KOPT-K1 (cell line): ENCODE measurements at regions not wholly inside any gene's neighbourhood (a gene's known extent, or its start where the extent isn't known, plus 50 kb on each side); places are given as distances from the start of the nearest gene placed in this dataset.

Experiments
- H3K27ac ChIP-seq: fragments of 200-600 bp; sonication (generic); 2 replicates; pipeline ENCODE4 v1.5.1; 2016; ENCODE audit warnings: antibody characterized with exemption, mild to moderate bottlenecking, low read depth, low read length; ENCODE audit not compliant: poor library complexity, severe bottlenecking
- H3K36me3 ChIP-seq: fragments of 200-600 bp; sonication (generic); 2 replicates; pipeline ENCODE4 v1.5.1; 2017; ENCODE audit warnings: antibody characterized with exemption, mild to moderate bottlenecking, low read length, moderate library complexity; ENCODE audit not compliant: insufficient read depth
- H3K9me3 ChIP-seq: fragments of 200-600 bp; sonication (generic); 2 replicates; pipeline ENCODE4 v1.5.1; 2017; ENCODE audit warnings: antibody characterized with exemption, low read length, mild to moderate bottlenecking; ENCODE audit not compliant: insufficient read depth, poor library complexity, severe bottlenecking

DNA sequence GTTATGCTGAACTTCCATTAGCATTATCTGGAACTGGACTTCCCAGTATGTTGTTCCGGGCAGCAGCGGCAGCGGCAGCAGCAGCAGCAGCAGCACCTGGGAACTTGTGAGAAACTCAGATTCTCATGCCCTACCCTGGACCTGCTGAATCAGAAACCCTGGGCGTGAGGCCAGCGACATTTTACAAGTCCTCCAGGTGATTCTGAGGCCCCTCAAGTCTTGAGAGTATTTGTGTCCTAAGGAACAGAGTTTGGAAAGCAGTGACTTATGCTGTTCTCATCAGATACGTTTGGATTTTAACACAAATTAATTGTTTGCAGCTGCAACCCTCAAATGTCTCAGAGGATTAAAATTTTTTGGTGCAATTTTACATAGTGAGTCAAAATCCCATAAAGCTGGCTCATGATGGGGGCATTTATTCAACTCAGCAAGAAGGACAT is 157.2 kb upstream of the KAZN start:
- no peaks in the 10 kb centered on the region for H3K36me3 ChIP-seq
- no peaks in the 10 kb centered on the region for H3K9me3 ChIP-seq
- H3K27ac ChIP-seq, result no peak overlapping the region

DNA sequence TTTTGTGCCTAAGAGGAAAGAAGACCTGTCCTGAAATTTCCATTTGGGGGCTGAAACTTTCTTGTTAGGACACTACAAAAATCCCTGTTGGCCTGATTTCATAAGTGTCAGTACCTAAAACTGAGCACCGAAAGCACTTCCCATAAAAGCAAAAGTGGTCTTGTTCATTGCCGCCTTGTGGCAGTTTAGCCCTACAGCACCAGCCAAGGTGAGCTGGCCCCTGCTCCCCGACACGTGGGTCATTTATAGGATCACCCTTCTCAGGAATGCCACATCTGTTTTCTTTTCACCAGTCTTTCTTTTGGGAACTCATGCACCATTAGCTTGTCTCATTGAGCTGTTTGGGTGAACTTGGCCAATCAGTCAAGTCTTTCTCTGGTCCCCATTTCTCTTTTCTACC is 155.8 kb upstream of the KAZN start:
- no peaks in the 10 kb centered on the region for H3K36me3 ChIP-seq
- H3K9me3 ChIP-seq, result no peaks in the 10 kb centered on the region
- H3K27ac ChIP-seq, result no peak overlapping the region

GRCh38 chr1:14443164-14443787 is 155.2 kb upstream of the KAZN start:
- Histone ChIP-seq H3K27ac (no peak overlapping the region), H3K9me3 (no peaks in the 10 kb centered on the region), H3K36me3 (no peaks in the 10 kb centered on the region)

DNA sequence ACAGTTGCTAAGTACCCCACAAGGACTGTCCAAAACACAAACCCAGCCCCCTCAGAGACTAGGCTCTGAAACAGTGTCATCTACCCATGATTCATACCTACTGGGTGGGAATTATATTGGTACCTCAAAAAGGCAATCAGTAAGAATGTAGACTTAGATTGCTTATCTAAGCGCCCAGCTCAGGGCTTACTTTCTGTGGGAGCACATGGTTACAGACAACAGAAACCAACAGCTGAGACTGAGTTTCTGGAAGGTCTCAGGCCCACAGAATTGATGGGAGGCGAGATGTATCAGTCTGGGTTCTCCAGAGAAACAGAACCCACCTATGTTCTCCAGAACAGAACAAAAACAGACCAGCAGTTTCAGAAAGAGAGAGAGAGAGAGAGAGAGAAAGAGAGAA is 147.3 kb upstream of the KAZN start:
- Histone ChIP-seq H3K27ac (no peak overlapping the region), H3K9me3 (no peaks in the 10 kb centered on the region), H3K36me3 (no peaks in the 10 kb centered on the region)

- Histone ChIP-seq H3K27ac (no peak overlapping the region), H3K36me3 (no peaks in the 10 kb centered on the region)
Observed at GRCh38 chr1:14452551-14452950, 145.9 kb upstream of the KAZN start.

DNA sequence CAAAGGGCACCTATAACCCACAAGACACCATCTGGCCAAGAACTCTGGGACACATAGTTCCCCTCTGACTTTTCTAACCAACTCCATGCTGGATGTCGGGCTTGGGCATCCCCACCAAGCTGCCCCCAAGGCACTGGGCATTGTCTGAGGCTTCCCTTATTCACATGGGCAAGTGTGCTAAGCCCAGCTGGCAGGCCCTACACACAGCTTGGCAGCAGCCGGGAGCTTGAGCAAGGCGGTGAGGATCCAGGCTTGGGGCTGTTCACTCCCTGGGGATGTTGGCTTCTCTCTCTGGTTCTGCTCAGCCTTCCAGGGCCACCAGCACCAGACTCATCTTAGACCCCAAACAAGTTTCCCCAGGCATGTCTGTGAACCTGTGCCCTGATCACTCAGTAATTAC is 138.3 kb upstream of the KAZN start:
- no peaks in the 10 kb centered on the region for H3K9me3 ChIP-seq
- no peak overlapping the region for H3K27ac ChIP-seq

More at GRCh38 chr1:14452551-14452950, 145.9 kb upstream of the KAZN start:
- H3K9me3 ChIP-seq, result no peaks in the 10 kb centered on the region

DNA sequence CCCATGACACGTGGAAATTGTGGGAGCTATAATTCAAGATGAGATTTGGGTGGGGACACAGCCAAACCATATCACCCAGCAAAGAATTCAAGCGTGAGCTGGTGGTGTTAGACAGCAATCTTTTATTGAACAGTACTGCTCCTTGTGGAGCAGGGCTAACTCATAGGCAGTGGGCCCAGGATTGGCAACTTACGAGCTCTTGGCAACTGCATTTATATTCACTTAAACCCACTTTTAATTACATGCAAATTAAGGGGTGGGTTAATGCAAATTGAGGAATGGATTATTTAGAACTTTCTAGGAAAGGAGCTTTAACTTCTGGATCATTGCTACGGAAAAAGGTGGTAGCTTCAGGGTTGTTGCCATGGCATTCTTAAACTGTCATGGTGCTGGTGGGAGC is 135.6 kb upstream of the KAZN start:
- H3K27ac ChIP-seq, result no peak overlapping the region
- no peaks in the 10 kb centered on the region for H3K9me3 ChIP-seq

More for the DNA sequence above, 138.3 kb upstream of the KAZN start:
- H3K36me3 ChIP-seq, result no peaks in the 10 kb centered on the region

GRCh38 chr1:14466006-14466405 is 132.5 kb upstream of the KAZN start:
- H3K36me3 ChIP-seq, result no peaks in the 10 kb centered on the region
- no peak overlapping the region for H3K27ac ChIP-seq

More for the DNA sequence above, 135.6 kb upstream of the KAZN start:
- H3K36me3 ChIP-seq, result no peaks in the 10 kb centered on the region

GRCh38 chr1:14467112-14467511 is 131.4 kb upstream of the KAZN start:
- Histone ChIP-seq H3K27ac (no peak overlapping the region), H3K36me3 (no peaks in the 10 kb centered on the region), H3K9me3 (no peaks in the 10 kb centered on the region)

More at GRCh38 chr1:14466006-14466405, 132.5 kb upstream of the KAZN start:
- H3K9me3 ChIP-seq, result no peaks in the 10 kb centered on the region

- H3K9me3 ChIP-seq, result no peaks in the 10 kb centered on the region
- no peaks in the 10 kb centered on the region for H3K36me3 ChIP-seq
- H3K27ac ChIP-seq, result no peak overlapping the region
Observed at GRCh38 chr1:14468751-14469150, 129.7 kb upstream of the KAZN start.

GRCh38 chr1:14470802-14471201 is 127.7 kb upstream of the KAZN start:
- H3K27ac ChIP-seq, result no peak overlapping the region
- no peaks in the 10 kb centered on the region for H3K36me3 ChIP-seq
- no peaks in the 10 kb centered on the region for H3K9me3 ChIP-seq

- H3K9me3 ChIP-seq, result peaks cover 8% of the 10 kb centered on the region
- no peaks in the 10 kb centered on the region for H3K36me3 ChIP-seq
- no peak overlapping the region for H3K27ac ChIP-seq
Observed at GRCh38 chr1:14474856-14475255, 123.6 kb upstream of the KAZN start.

DNA sequence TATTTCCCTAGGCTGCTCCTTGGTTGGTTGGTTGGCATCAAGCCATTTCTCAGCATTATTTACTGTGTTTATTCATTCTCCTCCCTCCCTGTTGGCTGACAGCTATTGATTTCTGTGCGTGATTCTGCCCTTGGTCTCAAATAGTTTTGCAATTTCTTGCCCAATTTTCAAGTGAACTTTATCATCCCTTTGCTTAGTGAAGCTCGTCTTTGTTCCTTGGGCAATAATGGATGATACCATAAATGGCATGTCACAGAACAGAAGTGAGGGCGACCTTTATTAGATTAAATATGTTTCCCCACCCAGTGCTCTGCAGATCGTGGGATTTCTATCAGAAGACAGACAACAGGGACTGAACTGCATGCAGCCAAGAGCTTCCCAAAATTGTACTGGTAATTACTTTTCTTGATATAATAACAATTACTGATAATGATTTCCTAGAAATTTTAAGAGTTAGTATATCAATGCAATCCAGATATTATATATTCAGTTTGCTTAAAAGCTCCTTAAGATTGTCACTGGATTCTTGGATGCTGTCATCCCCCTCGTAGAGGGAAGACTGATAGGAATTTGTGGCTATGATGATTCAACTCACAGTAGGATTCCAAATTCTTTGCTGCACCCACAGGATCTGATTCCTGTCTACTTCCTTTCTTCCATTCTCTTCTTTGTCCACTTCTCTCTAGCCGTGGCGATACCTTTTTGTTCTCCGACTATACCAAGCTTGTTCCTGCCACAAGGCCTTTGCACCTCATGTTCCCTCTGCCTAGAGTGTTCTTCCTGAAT is 122.1 kb upstream of the KAZN start:
- H3K9me3 ChIP-seq, result peaks cover 8% of the 10 kb centered on the region
- H3K27ac ChIP-seq, result no peak overlapping the region
- no peaks in the 10 kb centered on the region for H3K36me3 ChIP-seq

- Histone ChIP-seq H3K9me3 (peaks cover 8% of the 10 kb centered on the region), H3K27ac (no peak overlapping the region), H3K36me3 (no peaks in the 10 kb centered on the region)
Observed at GRCh38 chr1:14478120-14478519, 120.4 kb upstream of the KAZN start.

GRCh38 chr1:14479865-14480264 is 118.6 kb upstream of the KAZN start:
- Histone ChIP-seq H3K27ac (no peak overlapping the region), H3K9me3 (peaks cover 8% of the 10 kb centered on the region)

More at GRCh38 chr1:14479865-14480264, 118.6 kb upstream of the KAZN start:
- no peaks in the 10 kb centered on the region for H3K36me3 ChIP-seq
